Myocyte (in vitro differentiated cells): ENCODE measurements at regions not wholly inside any gene's neighbourhood (a gene's known extent, or its start where the extent isn't known, plus 50 kb on each side); places are given as distances from the start of the nearest gene placed in this dataset.
"Not testable (repeated sequence)": the region's sequence is repeated elsewhere in the genome, so short reads cannot be mapped to it uniquely, and the experiment has no call there.

Experiments
- DNase-seq: peaks from one replicate; pipeline ENCODE4 v3.0.0-alpha.2; 2012; ENCODE audit warnings: low read depth

DNA sequence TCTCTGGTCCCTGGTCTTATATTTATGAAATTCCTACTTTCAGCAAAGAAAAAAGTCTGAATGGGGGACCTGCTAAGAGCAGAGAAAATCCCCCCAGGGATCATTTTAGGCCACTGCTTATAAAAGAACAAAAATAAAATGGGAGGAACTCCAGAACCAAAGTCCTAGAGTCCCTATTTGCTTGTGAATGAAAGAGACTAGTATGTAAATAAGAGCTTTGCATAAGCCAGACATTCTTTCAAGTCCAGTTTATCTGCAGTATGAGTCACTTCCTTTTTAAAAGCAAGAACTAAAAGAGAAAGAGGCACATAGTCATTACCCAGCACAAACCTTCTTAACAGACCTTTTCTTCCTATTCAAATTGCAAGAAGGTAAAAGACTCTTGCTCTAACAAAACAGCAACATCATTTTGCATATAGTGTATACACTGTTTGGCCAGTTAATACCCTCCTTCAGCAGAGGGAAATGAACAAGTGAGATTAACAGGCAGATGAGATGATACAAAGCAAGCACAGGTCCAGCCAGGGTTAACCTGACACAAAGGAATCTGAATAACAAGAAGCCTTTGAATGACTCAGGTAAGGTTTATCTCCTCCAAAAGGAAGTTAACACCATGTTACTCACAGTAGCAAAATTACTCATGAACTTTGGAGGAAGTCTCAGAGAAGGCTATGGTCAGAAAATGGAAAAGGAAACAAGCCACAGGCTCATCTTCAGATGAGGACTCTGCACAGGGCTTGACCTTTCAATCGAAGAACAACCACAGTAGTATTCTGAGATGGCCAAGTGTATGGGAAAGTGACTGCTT, 87.3 kb downstream of the PHLDA1 start:
- peak; percentile 50 for DNase-seq

DNA sequence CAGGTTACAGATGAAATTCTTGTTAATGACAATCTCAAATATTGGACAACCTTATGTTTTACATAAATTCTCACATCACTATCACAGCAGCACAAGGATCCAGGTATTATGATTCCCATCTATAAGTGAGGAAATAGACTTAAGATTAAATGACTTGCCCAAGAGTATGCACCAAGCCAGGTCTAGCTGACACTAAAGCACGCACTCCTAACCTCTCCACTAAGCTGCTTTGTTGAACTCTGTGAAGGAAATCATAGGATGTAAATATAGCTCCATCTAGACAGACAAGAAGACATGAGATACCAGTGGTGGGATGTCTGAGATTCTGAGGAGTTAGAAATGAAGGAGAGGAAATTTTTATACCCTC, 87.9 kb downstream of the PHLDA1 start:
- no peak for DNase-seq

DNA sequence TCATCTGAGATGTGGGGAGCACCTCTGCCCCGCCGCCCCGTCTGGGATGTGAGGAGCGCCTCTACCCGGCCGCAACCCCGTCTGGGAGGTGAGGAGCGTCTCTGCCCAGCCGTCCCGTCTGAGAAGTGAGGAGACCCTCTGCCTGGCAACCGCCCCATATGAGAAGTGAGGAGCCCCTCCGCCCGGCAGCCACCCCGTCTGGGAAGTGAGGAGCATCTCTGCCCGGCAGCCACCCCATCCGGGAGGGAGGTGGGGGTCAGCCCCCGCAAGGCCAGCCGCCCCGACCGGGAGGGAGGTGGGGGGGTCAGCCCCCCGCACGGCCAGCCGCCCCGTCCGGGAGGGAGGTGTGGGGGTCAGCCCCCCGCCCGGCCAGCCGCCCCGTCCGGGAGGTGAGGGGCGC, 89.9 kb downstream of the PHLDA1 start:
- not testable (repeated sequence) for DNase-seq

DNA sequence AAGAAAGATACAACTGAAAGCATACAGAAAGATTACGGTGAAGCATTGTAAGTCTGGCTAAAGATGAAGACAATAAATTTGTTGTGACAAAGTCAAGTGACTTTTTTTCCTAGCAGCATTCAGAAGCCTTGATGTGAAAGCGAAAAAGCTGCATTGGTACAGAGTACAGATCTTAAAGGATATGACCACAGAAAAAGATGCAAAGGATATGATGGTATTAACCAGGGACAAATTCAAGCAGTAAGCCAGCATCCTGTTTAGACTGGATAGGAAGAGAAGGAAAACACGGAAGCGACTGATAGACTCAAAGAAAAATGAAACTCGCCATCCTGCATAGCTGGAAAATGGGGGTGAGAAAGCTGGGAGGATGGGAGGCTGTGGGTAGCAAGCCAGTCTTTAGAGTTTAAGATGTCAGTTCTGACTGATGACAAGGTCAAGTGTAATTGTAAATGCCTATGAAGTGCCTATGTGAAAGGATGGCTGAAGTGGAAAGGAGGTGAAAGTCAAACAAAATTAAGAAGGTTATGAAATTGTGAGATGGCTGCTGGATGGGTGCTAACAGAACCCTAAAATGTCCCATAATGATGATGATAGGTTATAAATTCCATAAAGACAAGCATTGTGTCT, 92.4 kb downstream of the PHLDA1 start:
- DNase-seq: no peak

DNA sequence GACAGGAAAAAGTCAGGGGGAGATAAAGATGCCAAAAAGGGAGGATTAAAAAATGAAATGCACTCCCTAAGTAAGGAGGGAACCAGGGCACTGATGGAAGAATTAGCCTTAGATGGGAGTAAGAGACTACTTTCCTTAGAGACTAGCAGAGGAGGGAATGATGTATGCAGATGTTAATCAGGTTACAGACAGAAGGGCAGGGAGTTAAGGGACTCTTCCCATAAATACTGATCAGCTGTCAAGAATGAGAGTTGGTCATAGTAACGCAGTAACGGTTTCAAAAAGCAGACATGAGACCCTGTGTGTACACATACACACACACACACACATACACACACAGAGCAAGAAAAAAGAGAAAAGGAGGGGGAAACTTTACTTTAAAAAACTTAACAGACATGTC, 93.4 kb downstream of the PHLDA1 start:
- no peak for DNase-seq

DNA sequence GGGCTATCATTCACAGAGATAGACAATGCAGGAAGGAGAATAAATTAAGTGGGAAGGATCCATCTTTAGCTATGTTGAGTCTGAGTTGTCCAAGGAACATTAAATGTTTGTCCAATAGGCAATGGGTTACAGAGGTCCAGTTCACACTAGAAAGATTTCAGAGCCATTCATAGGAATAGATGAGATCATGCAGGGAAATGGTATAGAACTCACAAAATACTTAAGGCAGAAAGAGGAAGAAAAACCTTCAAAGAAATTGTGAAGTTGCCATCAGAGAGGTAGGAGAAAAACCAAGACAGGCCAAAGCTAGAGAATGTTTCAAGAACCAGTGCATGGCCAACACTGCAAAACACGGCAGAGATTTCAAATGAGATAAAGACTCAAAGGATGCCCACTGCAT, 94.1 kb downstream of the PHLDA1 start:
- no peak for DNase-seq

DNA sequence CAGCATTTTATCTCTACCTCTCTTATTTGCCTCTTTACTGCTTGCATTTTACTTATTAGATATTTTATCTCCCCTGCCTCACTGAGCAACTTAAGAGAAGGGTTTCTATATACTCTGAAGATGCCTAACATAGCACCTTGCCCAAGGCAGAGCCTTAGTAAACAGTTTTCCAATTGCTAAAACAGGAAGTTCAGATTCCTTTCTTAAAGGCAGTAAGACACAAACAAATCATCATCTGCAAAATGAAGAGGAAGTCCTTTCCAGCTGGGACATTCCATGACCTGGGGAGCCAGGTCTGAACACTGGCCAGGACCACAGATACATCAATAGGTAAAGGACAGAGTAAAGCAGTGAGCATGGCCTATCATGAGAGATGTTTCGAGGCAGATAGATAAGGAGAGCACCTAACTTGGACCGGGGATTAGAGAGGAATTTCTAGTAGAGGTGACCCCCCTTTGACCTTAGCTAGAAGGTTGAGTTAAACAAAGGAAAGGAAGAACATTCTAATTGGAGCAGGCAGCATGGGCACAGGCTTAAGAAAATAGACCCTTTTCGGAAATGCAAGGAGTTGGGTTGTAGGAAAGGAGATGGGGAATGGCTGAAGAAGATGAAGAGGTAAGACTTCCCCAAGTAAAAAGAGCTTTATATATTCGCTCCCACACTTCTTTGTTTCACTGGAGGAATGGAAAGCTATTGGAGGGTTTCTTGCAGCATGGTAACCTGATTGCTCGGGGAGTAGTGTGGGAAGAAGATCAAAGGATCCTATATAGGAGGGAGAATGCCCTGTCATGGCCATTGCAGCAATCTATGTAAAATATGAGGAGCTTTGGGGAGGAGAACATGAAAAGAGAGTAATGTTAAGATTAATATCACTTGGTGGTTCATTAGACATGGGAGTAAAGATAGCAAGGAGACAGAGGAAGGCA, 94.8 kb downstream of the PHLDA1 start:
- DNase-seq: no peak

DNA sequence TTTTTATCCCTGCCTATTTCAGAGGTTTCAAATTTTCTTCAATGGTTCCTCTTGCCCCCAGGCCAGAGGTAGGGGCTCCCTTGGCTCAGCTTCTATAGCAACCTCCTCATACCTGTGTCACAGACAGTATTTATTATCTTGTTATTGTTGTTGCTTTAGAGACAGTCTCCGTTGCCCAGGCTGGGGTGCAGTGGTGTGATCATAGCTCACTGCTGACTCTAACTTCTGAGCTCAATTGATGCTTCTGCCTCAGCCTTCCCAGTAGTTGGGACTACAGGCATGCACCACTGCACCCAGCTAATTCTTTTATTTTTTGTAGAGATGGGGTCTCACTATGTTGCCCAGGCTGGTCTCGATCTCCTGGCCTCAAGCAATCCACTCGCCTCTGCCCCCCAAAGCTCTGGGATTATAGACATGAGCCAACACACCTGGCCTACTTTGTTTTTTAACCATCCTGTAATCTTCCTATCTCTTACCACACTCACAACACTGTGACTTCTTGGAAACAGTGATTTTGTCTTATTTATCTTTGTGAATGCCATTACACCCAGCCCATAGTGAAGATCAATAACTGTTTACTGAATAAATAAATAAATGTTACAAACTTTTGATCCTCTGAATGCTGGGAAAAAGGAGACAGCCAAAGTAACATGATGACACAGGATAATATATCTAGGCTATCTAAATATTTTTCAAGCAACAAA, 95.9 kb downstream of the PHLDA1 start:
- DNase-seq: no peak

DNA sequence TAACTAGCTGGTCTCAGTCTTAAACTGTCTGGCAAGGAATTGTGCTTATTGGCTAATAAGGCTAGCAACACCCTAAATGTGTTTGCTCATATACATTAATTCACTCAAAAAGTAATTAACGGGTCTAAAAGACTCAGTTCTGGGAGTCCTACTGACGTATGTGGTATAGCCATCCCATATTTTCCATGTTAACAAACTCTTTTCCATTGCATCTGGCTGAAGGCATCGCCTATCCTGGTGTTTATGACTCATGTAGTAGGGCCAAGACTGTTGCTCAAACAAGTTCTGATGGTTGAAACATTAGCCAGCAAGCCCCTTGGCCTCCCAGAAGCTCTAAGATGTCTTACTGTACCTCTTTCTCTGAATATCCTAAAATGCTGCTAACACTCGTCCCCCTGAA, 98.5 kb downstream of the PHLDA1 start:
- peak; percentile 63 for DNase-seq

DNA sequence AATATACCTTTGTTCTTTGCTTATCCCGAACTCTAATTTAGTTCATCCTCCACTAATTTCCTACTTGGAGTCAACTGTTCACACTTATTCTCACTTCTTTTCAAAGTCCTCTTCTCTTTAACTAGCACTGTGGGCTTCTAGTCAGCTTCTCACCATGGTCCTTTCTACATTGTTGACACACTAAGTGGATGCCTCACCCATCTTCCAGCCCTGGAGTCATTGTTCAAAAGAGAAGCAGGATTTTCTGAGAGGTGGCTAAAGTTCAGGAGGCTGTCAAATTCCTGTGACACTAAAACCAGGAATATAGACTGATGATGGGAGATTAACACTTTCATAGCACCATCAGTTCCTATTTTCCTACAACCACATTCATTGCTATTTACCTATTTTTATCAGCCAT, 99.3 kb downstream of the PHLDA1 start:
- no peak for DNase-seq

DNA sequence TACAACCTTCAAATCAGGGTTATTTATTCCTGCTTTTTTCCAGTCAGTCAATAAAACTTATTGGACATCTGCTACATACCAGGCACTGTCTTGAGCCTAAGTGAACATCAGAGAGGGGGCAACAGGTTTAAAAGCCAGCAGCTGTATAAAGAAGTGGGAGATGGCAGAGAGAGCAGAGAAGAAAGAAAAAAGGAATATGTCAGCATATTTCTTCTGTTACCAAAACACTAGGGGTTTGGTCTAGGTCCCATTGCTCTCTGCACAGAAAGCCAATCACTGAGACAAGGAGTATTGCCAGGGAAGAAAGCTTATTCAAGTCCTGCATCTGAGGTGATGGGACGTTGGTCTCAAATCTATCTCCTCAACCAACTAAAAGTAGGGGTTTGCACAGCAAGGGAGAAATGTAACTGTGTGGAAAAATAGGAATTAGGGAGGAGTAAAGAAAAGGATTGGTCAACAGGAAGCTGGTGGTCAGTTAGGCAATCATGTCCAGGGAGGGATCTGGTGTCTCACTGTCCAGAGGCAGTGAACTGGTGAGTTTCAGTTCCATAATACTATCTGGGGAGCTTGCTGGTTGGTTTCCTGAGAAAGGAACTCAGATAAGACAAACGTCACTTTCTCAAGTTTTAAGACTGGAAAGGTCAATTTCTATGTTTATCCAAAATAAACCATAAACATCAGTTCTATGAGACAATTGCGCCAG, 107.5 kb downstream of the PHLDA1 start:
- DNase-seq: no peak

DNA sequence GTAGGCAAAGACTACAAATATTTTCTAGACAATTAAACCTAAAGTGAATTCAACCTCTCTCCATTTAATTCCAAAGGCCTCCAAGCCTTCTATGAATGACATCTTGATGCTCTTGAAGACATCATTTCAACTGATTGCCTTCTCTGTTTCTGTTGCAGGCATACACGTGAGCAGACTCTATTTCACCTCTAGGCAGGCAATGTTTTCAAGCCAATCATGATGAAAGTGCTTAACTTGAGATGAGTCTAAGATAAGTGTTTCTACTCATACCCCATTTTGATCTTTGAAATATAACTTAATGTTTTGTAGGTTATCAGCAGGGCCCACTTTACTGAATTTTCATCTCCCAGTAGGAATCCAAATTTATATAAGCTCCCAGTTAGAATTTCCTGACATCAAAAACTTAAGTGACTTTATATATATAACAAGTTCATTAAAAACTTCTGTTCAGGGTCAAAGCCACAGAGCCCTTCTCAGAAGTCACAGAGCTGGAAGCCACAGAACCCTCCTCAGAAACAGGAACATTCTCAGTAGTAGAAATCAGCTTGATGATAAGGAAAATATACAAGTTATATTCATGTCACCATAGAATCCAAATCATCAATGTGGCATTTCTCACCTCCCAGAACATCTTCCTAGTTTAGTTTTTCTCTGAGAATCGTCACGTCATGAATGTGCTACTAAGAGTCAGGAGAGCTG, 108.5 kb downstream of the PHLDA1 start:
- DNase-seq: no peak

DNA sequence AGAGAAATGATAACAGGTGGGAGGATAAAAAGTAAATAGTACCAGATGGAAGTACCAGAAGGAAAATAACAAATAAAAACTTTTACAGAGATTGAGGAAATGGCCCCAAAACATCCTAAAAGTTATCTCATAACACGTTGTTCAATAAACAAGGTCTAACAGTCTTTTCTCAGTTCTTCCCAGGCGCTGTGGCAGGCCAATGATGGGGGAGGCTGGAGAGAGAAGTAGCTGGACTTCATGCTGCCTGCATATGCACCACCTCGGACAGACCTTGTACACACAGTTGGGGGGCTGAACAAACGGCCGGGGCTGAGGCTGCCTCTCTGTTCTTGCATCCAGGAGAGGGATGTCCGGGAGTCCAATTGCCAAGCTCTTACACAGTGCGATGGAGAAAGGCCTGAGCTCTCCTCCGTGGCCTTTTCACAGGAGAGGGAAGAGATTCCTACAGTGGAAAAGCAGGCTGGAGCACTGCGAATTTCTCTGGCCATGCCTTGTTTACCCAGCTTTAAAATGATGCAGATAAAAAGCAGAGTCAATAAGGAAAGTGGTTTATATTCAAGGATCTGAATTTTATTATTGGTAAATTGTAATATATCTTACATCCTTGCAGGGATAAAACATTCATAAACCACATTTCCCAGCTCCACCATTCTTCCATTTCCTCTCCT, 109.8 kb downstream of the PHLDA1 start:
- DNase-seq: no peak

DNA sequence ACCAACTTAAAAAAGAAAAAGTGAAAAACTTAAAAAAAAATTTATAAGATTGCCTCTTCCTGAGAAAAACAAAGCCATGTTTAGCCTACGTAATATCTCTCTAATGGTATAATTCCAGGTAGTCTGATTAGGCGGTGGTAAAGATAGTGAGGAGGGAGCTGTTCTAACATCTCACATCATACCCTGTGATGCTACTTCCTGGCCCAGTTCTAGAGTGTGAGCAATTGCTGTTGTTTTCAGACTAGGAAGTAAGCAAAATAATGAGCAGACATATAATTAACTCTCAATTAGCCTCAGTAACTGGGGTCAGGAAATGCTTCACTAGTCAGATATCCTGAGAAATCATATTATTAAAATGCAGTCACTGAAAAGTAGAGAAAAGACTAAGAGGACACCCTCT, 113.9 kb downstream of the PHLDA1 start:
- DNase-seq: no peak

DNA sequence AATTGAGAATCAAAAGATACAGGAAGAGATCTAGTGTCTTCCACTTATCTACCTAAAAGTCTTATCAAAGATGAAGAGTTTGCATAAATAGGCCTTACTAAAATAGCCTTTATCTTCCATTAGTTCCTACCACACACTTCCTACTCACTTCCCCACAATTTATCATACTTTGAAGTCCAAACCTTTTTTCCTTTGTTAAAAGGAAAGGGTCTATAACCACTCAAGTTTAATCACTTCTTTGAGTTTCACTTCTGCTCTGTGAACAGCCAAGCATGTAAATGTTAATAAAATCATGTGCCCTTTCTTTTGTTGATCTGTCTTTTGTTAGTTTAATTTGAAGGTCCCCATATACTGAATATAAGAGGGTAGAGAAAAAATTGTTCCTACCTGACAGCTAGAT, 114.5 kb downstream of the PHLDA1 start:
- no peak for DNase-seq

DNA sequence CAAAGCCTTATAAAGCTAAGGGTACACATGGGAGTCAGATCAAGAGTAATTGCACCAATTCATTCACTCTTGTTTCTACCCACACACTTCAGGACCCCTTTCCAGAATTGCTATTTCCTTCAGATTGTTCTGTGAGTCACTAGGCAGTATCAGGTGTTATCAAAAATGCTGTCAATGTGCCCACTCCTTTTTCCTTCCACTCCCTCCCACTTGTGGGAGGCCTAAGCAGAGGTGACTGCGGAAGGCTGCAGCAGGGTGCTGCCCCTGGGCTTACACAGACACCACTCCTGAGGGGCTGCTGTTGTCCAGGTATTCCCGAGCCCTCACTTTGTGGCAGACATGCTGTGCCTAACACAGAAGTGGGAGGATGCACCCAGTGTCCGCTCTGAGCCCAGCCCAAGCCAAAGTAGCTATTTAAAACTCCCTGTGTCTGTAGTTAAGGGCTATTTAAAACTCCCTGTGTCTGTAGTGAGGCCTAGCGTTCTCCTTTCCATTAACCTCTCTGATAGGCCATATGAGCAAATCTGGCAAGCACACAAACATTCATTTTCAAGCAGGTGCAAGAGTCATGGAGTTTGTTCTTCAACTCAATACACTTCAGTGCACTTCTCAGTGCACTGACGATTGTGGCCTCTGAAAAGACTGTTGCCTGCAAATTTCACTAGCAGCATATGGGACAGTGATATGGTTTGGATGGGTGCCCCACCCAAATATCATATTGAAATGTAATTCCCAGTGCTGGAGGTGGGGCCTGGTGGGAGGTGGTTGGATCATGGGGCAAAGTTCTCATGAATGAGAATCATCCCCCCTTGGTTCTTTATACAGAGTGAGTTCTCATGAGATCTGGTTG, 117.8 kb downstream of the PHLDA1 start:
- peak; percentile 69 for DNase-seq

DNA sequence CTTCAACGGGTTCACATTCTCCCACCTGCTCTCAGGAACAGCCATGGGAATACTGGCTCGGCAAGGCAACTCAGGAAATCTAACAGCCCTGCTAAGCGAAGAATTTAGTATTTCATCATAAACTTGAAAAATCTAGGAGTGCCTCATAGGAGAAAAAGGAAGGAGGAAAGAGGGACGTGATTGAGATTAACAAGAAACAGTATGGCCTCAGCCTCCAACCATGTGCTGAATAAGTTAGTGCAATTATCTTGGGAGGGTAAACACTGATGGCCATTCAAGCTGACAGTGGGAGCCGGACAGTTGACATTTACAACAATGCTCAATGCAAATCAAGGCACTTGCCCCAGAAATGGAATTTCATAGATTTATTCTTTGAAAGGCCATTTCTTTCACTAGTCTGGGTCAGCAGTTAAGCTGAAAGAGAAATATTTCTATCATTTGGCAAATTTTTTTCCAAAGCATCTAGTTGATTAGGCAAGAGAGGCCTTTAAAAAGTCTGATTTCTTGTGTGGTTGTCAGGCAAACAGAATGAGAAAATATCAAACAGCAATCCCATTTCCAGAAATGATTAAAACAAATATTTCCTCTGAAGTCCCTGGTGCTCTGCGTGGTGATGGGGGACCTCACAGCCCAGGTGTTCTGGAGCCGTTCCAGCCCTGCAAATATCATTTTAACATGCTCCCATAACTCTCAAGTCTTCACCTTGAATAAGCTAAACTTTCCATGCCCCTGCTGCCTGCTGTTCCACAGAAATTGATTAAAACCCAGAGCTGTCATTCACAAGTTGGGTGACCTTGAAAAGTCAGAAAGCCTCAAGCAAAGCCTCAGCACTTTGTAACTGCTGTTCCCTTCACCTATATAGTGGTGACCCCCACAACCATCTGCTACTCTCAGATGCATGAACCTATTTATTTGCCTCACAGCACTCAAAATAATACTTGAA, 121.6 kb downstream of the PHLDA1 start:
- DNase-seq: no peak
